ENCODE measurements at regions not wholly inside any gene's neighbourhood (a gene's known extent, or its start where the extent isn't known, plus 50 kb on each side); places are given as distances from the start of the nearest gene placed in this dataset.

- H3K4me3 Mint-ChIP-seq (ENCODE audit: unreplicated experiment): no peak overlapping the region
- no peak overlapping the region for H3K4me2 ChIP-seq (ENCODE audit: low read length)
- peaks cover 2% of the 10 kb centered on the region for H3K4me1 Mint-ChIP-seq (ENCODE audit: low read depth, unreplicated experiment)
- no peak overlapping the region for H2AFZ ChIP-seq (ENCODE audit: low read depth, low read length)
- DNase-seq (ENCODE audit: low read depth) (no peak), FAIRE-seq (no peak)
- peaks cover 2% of the 10 kb centered on the region for H3K27me3 ChIP-seq (ENCODE audit: insufficient read depth, low read length)
- no peaks in the 10 kb centered on the region for H3K36me3 Mint-ChIP-seq (ENCODE audit: low read depth, unreplicated experiment)
- H4K20me1 ChIP-seq (ENCODE audit: insufficient read depth, low read length): no peaks in the 10 kb centered on the region
- H3K9me3 ChIP-seq (ENCODE audit: insufficient read depth, low read depth, low read length): no peaks in the 10 kb centered on the region
- H3K27me3 Mint-ChIP-seq (ENCODE audit: low read depth, unreplicated experiment): peaks cover 18% of the 10 kb centered on the region
- no peak overlapping the region for H3K9ac ChIP-seq (ENCODE audit: low read length)
- H3K27ac ChIP-seq (ENCODE audit: low read depth, low read length): no peak overlapping the region
- H3K9me3 Mint-ChIP-seq (ENCODE audit: unreplicated experiment): peaks cover 4% of the 10 kb centered on the region
- no peaks in the 10 kb centered on the region for H3K36me3 ChIP-seq (ENCODE audit: insufficient read depth, low read length)
- no peaks in the 10 kb centered on the region for H3K4me1 ChIP-seq (ENCODE audit: insufficient read depth, low read length)
- H3K4me3 ChIP-seq (ENCODE audit: insufficient read depth, low read depth, low read length): no peak overlapping the region
- no peaks in the 10 kb centered on the region for H3K79me2 ChIP-seq (ENCODE audit: insufficient read depth, low read length)
- H3K27ac Mint-ChIP-seq (ENCODE audit: unreplicated experiment): no peak overlapping the region
- no peak for TF ChIP-seq EZH2 (IDR thresholded peaks at IDR 0.05; ENCODE audit: insufficient read depth, low read length)
- TF ChIP-seq, protein P1, sequence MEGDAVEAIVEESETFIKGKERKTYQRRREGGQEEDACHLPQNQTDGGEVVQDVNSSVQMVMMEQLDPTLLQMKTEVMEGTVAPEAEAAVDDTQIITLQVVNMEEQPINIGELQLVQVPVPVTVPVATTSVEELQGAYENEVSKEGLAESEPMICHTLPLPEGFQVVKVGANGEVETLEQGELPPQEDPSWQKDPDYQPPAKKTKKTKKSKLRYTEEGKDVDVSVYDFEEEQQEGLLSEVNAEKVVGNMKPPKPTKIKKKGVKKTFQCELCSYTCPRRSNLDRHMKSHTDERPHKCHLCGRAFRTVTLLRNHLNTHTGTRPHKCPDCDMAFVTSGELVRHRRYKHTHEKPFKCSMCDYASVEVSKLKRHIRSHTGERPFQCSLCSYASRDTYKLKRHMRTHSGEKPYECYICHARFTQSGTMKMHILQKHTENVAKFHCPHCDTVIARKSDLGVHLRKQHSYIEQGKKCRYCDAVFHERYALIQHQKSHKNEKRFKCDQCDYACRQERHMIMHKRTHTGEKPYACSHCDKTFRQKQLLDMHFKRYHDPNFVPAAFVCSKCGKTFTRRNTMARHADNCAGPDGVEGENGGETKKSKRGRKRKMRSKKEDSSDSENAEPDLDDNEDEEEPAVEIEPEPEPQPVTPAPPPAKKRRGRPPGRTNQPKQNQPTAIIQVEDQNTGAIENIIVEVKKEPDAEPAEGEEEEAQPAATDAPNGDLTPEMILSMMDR (IDR thresholded peaks at IDR 0.05; ENCODE audit: insufficient read depth, low read depth, low read length): no peak
Observed at GRCh38 chr7:47045207-47046051, 536.5 kb downstream of the TNS3 start.

GRCh38 chr7:47044625-47045024 is 537.3 kb downstream of the TNS3 start:
- no peaks in the 10 kb centered on the region for H4K20me1 ChIP-seq (ENCODE audit: insufficient read depth, low read length)
- peaks cover 18% of the 10 kb centered on the region for H3K27me3 Mint-ChIP-seq (ENCODE audit: low read depth, unreplicated experiment)
- no peak overlapping the region for H2AFZ ChIP-seq (ENCODE audit: low read depth, low read length)
- no peaks in the 10 kb centered on the region for H3K9me3 ChIP-seq (ENCODE audit: insufficient read depth, low read depth, low read length)
- H3K4me1 Mint-ChIP-seq (ENCODE audit: low read depth, unreplicated experiment): peaks cover 2% of the 10 kb centered on the region
- no peaks in the 10 kb centered on the region for H3K27me3 ChIP-seq (ENCODE audit: insufficient read depth, low read length)
- DNase-seq (ENCODE audit: low read depth) (no peak), FAIRE-seq (no peak)
- no peaks in the 10 kb centered on the region for H3K4me1 ChIP-seq (ENCODE audit: insufficient read depth, low read length)
- no peak overlapping the region for H3K4me2 ChIP-seq (ENCODE audit: low read length)
- H3K27ac Mint-ChIP-seq (ENCODE audit: unreplicated experiment): no peak overlapping the region
- H3K27ac ChIP-seq (ENCODE audit: low read depth, low read length): no peak overlapping the region
- H3K36me3 ChIP-seq (ENCODE audit: insufficient read depth, low read length): no peaks in the 10 kb centered on the region
- H3K4me3 ChIP-seq (ENCODE audit: insufficient read depth, low read depth, low read length): no peak overlapping the region
- H3K9ac ChIP-seq (ENCODE audit: low read length): no peak overlapping the region
- no peak overlapping the region for H3K4me3 Mint-ChIP-seq (ENCODE audit: unreplicated experiment)
- TF ChIP-seq, protein P1 (IDR thresholded peaks at IDR 0.05; ENCODE audit: insufficient read depth, low read depth, low read length): no peak
- no peak for TF ChIP-seq EZH2 (IDR thresholded peaks at IDR 0.05; ENCODE audit: insufficient read depth, low read length)
- H3K9me3 Mint-ChIP-seq (ENCODE audit: unreplicated experiment): peaks cover 4% of the 10 kb centered on the region
- no peaks in the 10 kb centered on the region for H3K36me3 Mint-ChIP-seq (ENCODE audit: low read depth, unreplicated experiment)
- no peaks in the 10 kb centered on the region for H3K79me2 ChIP-seq (ENCODE audit: insufficient read depth, low read length)

DNA sequence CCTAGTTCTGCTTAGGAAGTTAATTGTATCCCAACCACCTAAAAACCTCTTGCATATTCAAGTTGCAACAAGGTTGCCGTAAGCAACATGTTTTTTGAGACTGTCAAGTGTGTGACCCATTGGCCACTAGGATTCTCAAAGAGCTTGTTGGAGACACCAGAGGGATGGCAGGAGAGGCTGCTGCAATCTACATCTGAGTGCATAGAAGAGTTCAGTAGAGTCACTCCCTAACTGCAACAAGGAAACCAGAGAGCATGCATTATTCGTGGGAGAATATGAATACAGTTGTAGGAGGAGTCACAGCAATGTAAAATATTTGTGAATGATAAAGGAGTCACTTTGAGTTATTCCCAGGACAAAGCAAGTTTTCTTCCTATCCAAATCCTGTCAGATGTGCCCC is 538.6 kb downstream of the TNS3 start:
- no peak overlapping the region for H3K4me2 ChIP-seq (ENCODE audit: low read length)
- Mint-ChIP-seq H3K27ac (ENCODE audit: unreplicated experiment) (no peak overlapping the region), H3K36me3 (ENCODE audit: low read depth, unreplicated experiment) (no peaks in the 10 kb centered on the region), H3K4me1 (ENCODE audit: low read depth, unreplicated experiment) (peaks cover 2% of the 10 kb centered on the region), H3K27me3 (ENCODE audit: low read depth, unreplicated experiment) (peaks cover 8% of the 10 kb centered on the region), H3K4me3 (ENCODE audit: unreplicated experiment) (no peak overlapping the region), H3K9me3 (ENCODE audit: unreplicated experiment) (no peaks in the 10 kb centered on the region)
- no peaks in the 10 kb centered on the region for H3K9me3 ChIP-seq (ENCODE audit: insufficient read depth, low read depth, low read length)
- H3K36me3 ChIP-seq (ENCODE audit: insufficient read depth, low read length): no peaks in the 10 kb centered on the region
- no peak overlapping the region for H3K9ac ChIP-seq (ENCODE audit: low read length)
- no peaks in the 10 kb centered on the region for H3K79me2 ChIP-seq (ENCODE audit: insufficient read depth, low read length)
- DNase-seq (ENCODE audit: low read depth): no peak
- no peaks in the 10 kb centered on the region for H3K4me1 ChIP-seq (ENCODE audit: insufficient read depth, low read length)
- no peak overlapping the region for H3K27ac ChIP-seq (ENCODE audit: low read depth, low read length)
- H4K20me1 ChIP-seq (ENCODE audit: insufficient read depth, low read length): no peaks in the 10 kb centered on the region
- no peaks in the 10 kb centered on the region for H3K27me3 ChIP-seq (ENCODE audit: insufficient read depth, low read length)
- H3K4me3 ChIP-seq (ENCODE audit: insufficient read depth, low read depth, low read length): no peak overlapping the region
- TF ChIP-seq, protein P1 (IDR thresholded peaks at IDR 0.05; ENCODE audit: insufficient read depth, low read depth, low read length): no peak
- TF ChIP-seq EZH2 (IDR thresholded peaks at IDR 0.05; ENCODE audit: insufficient read depth, low read length): no peak
- no peak overlapping the region for H2AFZ ChIP-seq (ENCODE audit: low read depth, low read length)
- FAIRE-seq: peak; percentile 20
